ENCODE measurements at regions not wholly inside any gene's neighbourhood (a gene's known extent, or its start where the extent isn't known, plus 50 kb on each side); places are given as distances from the start of the nearest gene placed in this dataset.
"Not testable (repeated sequence)": the region's sequence is repeated elsewhere in the genome, so short reads cannot be mapped to it uniquely, and the experiment has no call there.

- H3K27me3 ChIP-seq (ENCODE audit: insufficient read depth); H3K27ac ChIP-seq (ENCODE audit: low read depth); DNase-seq (ENCODE audit: low spot score); H3K79me2 ChIP-seq (replicated peaks; ENCODE audit: insufficient read depth); H3K4me1 ChIP-seq (ENCODE audit: insufficient read depth); H3K4me3 Mint-ChIP-seq; H3K27me3 Mint-ChIP-seq (ENCODE audit: insufficient read depth, low read depth, poor library complexity); H3K4me1 Mint-ChIP-seq; H3K27ac Mint-ChIP-seq; H3K4me2 ChIP-seq; H4K20me1 ChIP-seq (replicated peaks; ENCODE audit: insufficient read depth); H3F3A ChIP-seq (replicated peaks; ENCODE audit: low read depth); H3K36me3 ChIP-seq (ENCODE audit: insufficient read depth); ATAC-seq; H3K4me3 ChIP-seq; H2AFZ ChIP-seq: not testable (repeated sequence)
- peaks cover 19% of the 10 kb centered on the region for H3K9me2 ChIP-seq (ENCODE audit: insufficient read depth)
- Mint-ChIP-seq H3K36me3 (ENCODE audit: low read depth) (peaks cover 21% of the 10 kb centered on the region), H3K9me3 (peaks cover 38% of the 10 kb centered on the region)
Measured at GRCh38 chr21:34288042-34288441, 75.8 kb upstream of the KCNE2 start.

DNA sequence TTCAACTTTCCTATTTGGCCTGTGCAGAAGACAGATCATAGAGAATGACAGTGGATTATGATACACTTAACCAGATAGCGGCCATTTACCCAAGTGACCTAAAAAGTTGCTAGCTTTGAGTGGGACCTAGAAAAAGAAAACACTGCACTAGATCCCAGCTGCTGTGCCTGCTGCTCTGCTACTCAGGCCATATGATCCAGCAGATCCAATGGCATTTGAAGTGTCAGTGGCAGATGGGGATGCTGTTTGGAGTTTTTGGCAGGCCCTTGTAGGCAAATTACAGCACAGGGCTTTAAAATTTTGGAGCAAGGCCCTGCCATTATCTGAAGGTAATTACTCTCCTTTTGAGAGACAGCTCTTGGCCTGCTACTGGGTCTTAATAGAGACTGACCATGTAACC lies 74.0 kb upstream of the KCNE2 start:
- no peak overlapping the region for H3K4me3 ChIP-seq
- H3K27ac ChIP-seq (ENCODE audit: low read depth): no peak overlapping the region
- Mint-ChIP-seq H3K4me3 (no peak overlapping the region), H3K27me3 (ENCODE audit: insufficient read depth, low read depth, poor library complexity) (no peaks in the 10 kb centered on the region), H3K27ac (no peak overlapping the region), H3K4me1 (no peaks in the 10 kb centered on the region), H3K9me3 (peaks cover 38% of the 10 kb centered on the region), H3K36me3 (ENCODE audit: low read depth) (peaks cover 21% of the 10 kb centered on the region)
- no peaks in the 10 kb centered on the region for H3F3A ChIP-seq (replicated peaks; ENCODE audit: low read depth)
- H2AFZ ChIP-seq: no peak overlapping the region
- DNase-seq (ENCODE audit: low spot score): no peak
- no peak overlapping the region for H3K4me2 ChIP-seq
- no peaks in the 10 kb centered on the region for H4K20me1 ChIP-seq (replicated peaks; ENCODE audit: insufficient read depth)
- no peak for ATAC-seq
- no peaks in the 10 kb centered on the region for H3K4me1 ChIP-seq (ENCODE audit: insufficient read depth)
- H3K79me2 ChIP-seq (replicated peaks; ENCODE audit: insufficient read depth): no peaks in the 10 kb centered on the region
- H3K9me2 ChIP-seq (ENCODE audit: insufficient read depth): peaks cover 28% of the 10 kb centered on the region
- no peaks in the 10 kb centered on the region for H3K36me3 ChIP-seq (ENCODE audit: insufficient read depth)
- no peaks in the 10 kb centered on the region for H3K27me3 ChIP-seq (ENCODE audit: insufficient read depth)
- TF ChIP-seq ZNF331 (CRISPR knock-in tag; IDR thresholded peaks at IDR 0.05; ENCODE audit: low read depth) (no peak), POLR2AphosphoS5 (IDR thresholded peaks at IDR 0.05; ENCODE audit: low read depth) (no peak), EZH2phosphoT487 (IDR thresholded peaks at IDR 0.05; ENCODE audit: unreplicated experiment) (no peak), CTCF (conservative IDR thresholded peaks at IDR 0.05; ENCODE audit: low read depth in 2 of 2) (no peak), EZH2 (IDR thresholded peaks at IDR 0.05; ENCODE audit: low read depth, unreplicated experiment) (no peak), STAT1 (IDR thresholded peaks at IDR 0.05; ENCODE audit: unreplicated experiment) (no peak), REST (IDR thresholded peaks at IDR 0.05; ENCODE audit: unreplicated experiment) (no peak), CREB1 (CRISPR knock-in tag; IDR thresholded peaks at IDR 0.05; ENCODE audit: low read depth) (no peak), ZNF114 (CRISPR knock-in tag; IDR thresholded peaks at IDR 0.05) (no peak), NANOG (IDR thresholded peaks at IDR 0.05; ENCODE audit: borderline replicate concordance) (no peak)
- TF ChIP-seq, protein P1, sequence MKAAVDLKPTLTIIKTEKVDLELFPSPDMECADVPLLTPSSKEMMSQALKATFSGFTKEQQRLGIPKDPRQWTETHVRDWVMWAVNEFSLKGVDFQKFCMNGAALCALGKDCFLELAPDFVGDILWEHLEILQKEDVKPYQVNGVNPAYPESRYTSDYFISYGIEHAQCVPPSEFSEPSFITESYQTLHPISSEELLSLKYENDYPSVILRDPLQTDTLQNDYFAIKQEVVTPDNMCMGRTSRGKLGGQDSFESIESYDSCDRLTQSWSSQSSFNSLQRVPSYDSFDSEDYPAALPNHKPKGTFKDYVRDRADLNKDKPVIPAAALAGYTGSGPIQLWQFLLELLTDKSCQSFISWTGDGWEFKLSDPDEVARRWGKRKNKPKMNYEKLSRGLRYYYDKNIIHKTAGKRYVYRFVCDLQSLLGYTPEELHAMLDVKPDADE (IDR thresholded peaks at IDR 0.05): no peak

Data from GM23338 (cell line).